ENCODE measurements at regions not wholly inside any gene's neighbourhood (a gene's known extent, or its start where the extent isn't known, plus 50 kb on each side); places are given as distances from the start of the nearest gene placed in this dataset.
A peak's percentile ranks its signal among the peaks of the same experiment; 100 is the strongest.
"Not testable (repeated sequence)": the region's sequence is repeated elsewhere in the genome, so short reads cannot be mapped to it uniquely, and the experiment has no call there.

DNA sequence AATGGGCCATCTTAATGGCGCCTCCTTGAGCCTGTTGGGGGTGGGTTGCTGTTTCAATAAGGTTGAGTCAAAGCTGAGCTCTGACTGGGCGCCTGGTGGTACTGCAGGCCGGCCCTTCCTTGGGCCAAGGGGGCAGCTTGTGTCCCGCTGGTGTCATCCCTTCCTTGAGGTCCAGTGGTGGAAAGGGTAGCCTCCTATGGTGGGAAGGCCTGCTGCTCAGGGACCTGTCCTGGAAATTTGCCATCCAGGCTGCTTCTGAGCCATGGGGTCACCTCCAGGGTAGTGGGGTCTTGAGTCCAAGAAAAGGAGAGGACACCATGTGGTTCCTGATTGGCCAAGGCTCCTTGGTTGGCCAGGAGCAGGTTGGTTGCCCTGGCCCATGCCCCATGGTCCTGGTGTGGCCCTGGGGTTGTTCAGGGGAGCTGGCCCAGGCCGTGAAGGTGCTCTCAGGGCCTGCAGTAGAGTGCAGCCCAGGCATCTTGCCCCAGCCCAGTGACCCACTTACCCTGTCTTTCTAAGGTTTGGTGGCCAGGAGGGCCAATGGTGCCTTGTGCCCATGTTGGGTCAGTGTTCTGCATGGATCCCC is 188.7 kb downstream of the UBE3A start:
- peak; percentile 17 for DNase-seq

DNA sequence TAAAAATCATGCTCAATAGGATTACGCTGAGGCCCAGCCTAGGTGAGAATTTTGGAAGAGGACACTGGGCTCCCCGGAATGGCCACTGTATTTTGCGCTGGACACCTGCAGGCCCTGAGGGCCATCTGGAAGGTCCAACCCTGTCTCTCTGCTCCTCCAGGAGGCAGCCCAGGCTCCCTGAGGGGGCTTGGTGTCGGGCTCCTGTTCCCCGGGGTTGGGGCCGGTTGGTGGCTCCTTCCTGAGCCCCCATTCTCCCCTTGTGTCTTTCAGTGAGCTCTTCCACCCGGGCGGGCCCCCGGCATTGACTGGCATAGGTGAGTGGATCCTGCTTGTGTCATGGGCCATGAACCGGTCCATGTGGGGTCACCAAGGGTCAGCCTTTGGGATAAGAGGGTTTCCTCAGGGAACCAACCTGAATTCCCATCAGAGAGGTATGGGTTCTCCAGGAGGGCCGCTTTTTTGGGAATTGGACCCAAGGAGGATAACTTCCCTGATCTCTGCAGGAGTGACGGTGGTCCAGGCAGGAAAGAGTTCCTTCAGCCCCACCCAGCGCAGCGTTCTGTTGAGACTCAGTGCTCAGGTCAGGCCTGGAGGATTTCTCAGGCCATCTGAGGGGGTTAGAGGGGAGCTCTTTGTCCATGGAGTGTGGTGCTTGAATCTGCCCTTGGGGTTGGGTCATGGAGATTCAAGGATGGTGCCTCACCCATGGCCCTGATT is 187.8 kb downstream of the UBE3A start:
- no peak for DNase-seq

GRCh38 chr15:25251700-25252390 is 187.0 kb downstream of the UBE3A start:
- no peak for DNase-seq

GRCh38 chr15:25253048-25253973 is 185.5 kb downstream of the UBE3A start:
- DNase-seq: not testable (repeated sequence)

GRCh38 chr15:25268166-25268565 is 170.7 kb downstream of the UBE3A start:
- no peak for DNase-seq

All from right forelimb (tissue), 1 donor.